GM12872 (cell line): ENCODE measurements at regions not wholly inside any gene's neighbourhood (a gene's known extent, or its start where the extent isn't known, plus 50 kb on each side); places are given as distances from the start of the nearest gene placed in this dataset.

Experiments
- CTCF ChIP-seq: IDR thresholded peaks from 3 replicates; pipeline ENCODE4 v1.5.1; 2011; ENCODE audit warnings: low read depth, mild to moderate bottlenecking, low read length, moderate library complexity; ENCODE audit not compliant: insufficient read depth

- no peak for TF ChIP-seq CTCF
Observed at GRCh38 chr9:105142406-105143135, 101.9 kb upstream of the SLC44A1 start.

GRCh38 chr9:105143136-105143430 lies 101.4 kb upstream of the SLC44A1 start:
- no peak for TF ChIP-seq CTCF

GRCh38 chr9:105144076-105144475 lies 100.4 kb upstream of the SLC44A1 start:
- no peak for TF ChIP-seq CTCF

GRCh38 chr9:105144841-105145240 lies 99.6 kb upstream of the SLC44A1 start:
- TF ChIP-seq CTCF: no peak

- TF ChIP-seq CTCF: no peak
Observed at GRCh38 chr9:105146677-105147076, 97.8 kb upstream of the SLC44A1 start.

GRCh38 chr9:105147110-105147871 lies 97.2 kb upstream of the SLC44A1 start:
- no peak for TF ChIP-seq CTCF

- no peak for TF ChIP-seq CTCF
Observed at GRCh38 chr9:105148328-105149006, 96.0 kb upstream of the SLC44A1 start.
